Esophagus muscularis mucosa (tissue), 4 donors: ENCODE measurements at regions not wholly inside any gene's neighbourhood (a gene's known extent, or its start where the extent isn't known, plus 50 kb on each side); places are given as distances from the start of the nearest gene placed in this dataset.
"Not testable (repeated sequence)": the region's sequence is repeated elsewhere in the genome, so short reads cannot be mapped to it uniquely, and the experiment has no call there.

Experiments
- DNase-seq: peaks from one replicate; pipeline ENCODE4 v3.0.0-alpha.2; 2017; ENCODE audit errors: extremely low spot score
- H3K27ac ChIP-seq, 4 donors: fragments of 200-600 bp; sonication (generic); replicated peaks in 1 of 4; 1 replicate in 3 of 4; 2 replicates in 1 of 4; pipeline ENCODE4 v1.5.1; 2016 to 2019; ENCODE audit warnings: mild to moderate bottlenecking in 1 of 4
- H3K27me3 ChIP-seq, 4 donors: fragments of 200-600 bp; sonication (generic); one replicate each; pipeline versions ENCODE4 v1.5.1 to v1.6.0; 2016 to 2019
- H3K36me3 ChIP-seq, 4 donors: fragments of 200-600 bp; sonication (generic); one replicate each; pipeline ENCODE4 v1.5.1; 2016 to 2019
- H3K4me1 ChIP-seq, 4 donors: fragments of 200-600 bp; sonication (generic); one replicate each; pipeline ENCODE4 v1.5.1; 2016 to 2019
- H3K4me3 ChIP-seq, 4 donors: fragments of 200-600 bp; sonication (generic); 1 replicate in 2 of 4; 2 replicates in 2 of 4; pipeline ENCODE4 v1.5.1; 2016 to 2019; ENCODE audit warnings: mild to moderate bottlenecking in 4 of 4, moderate library complexity in 1 of 4
- H3K9me3 ChIP-seq, 4 donors: fragments of 200-600 bp; sonication (generic); 1 replicate in 3 of 4; 2 replicates in 1 of 4; pipeline ENCODE4 v1.5.1; 2016 to 2019
- CTCF ChIP-seq, 3 experiments: fragments of 200-600 bp in 2 of 3; fragments of 450-650 bp in 1 of 3; sonication (generic) in 2 of 3; IDR thresholded peaks; one replicate each; pipeline ENCODE4 v1.5.1; 2017 to 2019; ENCODE audit warnings: antibody characterized with exemption in 3 of 3, mild to moderate bottlenecking in 2 of 3, moderate library complexity in 1 of 3
- EP300 ChIP-seq: sonication (generic); formaldehyde crosslinking; IDR thresholded peaks from one replicate; pipeline ENCODE4 v1.6.1; 2017; ENCODE audit warnings: antibody characterized with exemption
- POLR2A ChIP-seq: fragments of 450-650 bp; IDR thresholded peaks from one replicate; pipeline ENCODE4 v1.6.1; 2017; ENCODE audit warnings: antibody characterized with exemption, moderate library complexity, mild to moderate bottlenecking, low read depth
- POLR2AphosphoS5 ChIP-seq, 2 donors: sonication (generic); formaldehyde crosslinking; IDR thresholded peaks; one replicate each; pipeline ENCODE4 v1.6.1; 2017; ENCODE audit warnings: antibody characterized with exemption in 2 of 2
- WGBS: methylation state at CpG from one replicate; pipeline ENCODE4 v1.1.5; 2018; 5-methylcytosine and 5-hydroxymethylcytosine counted together
- intact Hi-C: fragments of 100-400 bp; cut with DNase I; formaldehyde crosslinking; loops from one replicate; pipeline ENCODE4 v1.15.1; 2023

- Histone ChIP-seq H3K4me1 (no peaks in the 10 kb centered on the region), H3K9me3 (no peaks in the 10 kb centered on the region), H3K36me3 (no peaks in the 10 kb centered on the region), H3K27ac (no peak overlapping the region), H3K4me3 (no peak overlapping the region), H3K27me3 (no peaks in the 10 kb centered on the region)
- WGBS, result 89% methylated on average over 3 of the region's 3 CpGs
- intact Hi-C loops, result no loop called here
- DNase-seq, result no peak
- TF ChIP-seq POLR2AphosphoS5 (IDR thresholded peaks at IDR 0.05) (no peak), POLR2A (no peak), EP300 (no peak), CTCF (IDR thresholded peaks at IDR 0.05) (no peak)
These were observed 234.4 kb downstream of the NEBL start for GRCh38 chr10:20662742-20663141.

GRCh38 chr10:20659225-20659624 is 237.9 kb downstream of the NEBL start:
- Histone ChIP-seq H3K27me3 (no peaks in the 10 kb centered on the region), H3K9me3 (no peaks in the 10 kb centered on the region), H3K4me1 (no peaks in the 10 kb centered on the region), H3K27ac (no peak overlapping the region), H3K36me3 (no peaks in the 10 kb centered on the region), H3K4me3 (no peak overlapping the region)
- TF ChIP-seq POLR2A (no peak), EP300 (no peak), POLR2AphosphoS5 (IDR thresholded peaks at IDR 0.05) (no peak), CTCF (IDR thresholded peaks at IDR 0.05) (no peak)
- 78% methylated on average over 2 of the region's 2 CpGs for WGBS
- no peak for DNase-seq
- intact Hi-C loops, result no loop called here

GRCh38 chr10:20658158-20658557 is 239.0 kb downstream of the NEBL start:
- Histone ChIP-seq H3K9me3 (no peaks in the 10 kb centered on the region), H3K4me1 (no peaks in the 10 kb centered on the region), H3K27me3 (no peaks in the 10 kb centered on the region), H3K27ac (no peak overlapping the region), H3K4me3 (no peak overlapping the region), H3K36me3 (no peaks in the 10 kb centered on the region)
- WGBS, result 86% methylated on average over 4 of the region's 4 CpGs
- no peak for TF ChIP-seq POLR2A
- no peak for TF ChIP-seq CTCF (IDR thresholded peaks at IDR 0.05)
- TF ChIP-seq POLR2AphosphoS5 (IDR thresholded peaks at IDR 0.05), result no peak
- TF ChIP-seq EP300, result no peak
- intact Hi-C loops, result no loop called here
- DNase-seq, result no peak

GRCh38 chr10:20656886-20657285 is 240.2 kb downstream of the NEBL start:
- no peak for DNase-seq
- TF ChIP-seq EP300, result no peak
- WGBS, result 96% methylated on average over 3 of the region's 3 CpGs
- H3K4me1 ChIP-seq, result no peaks in the 10 kb centered on the region
- H3K27ac ChIP-seq, result no peak overlapping the region
- H3K36me3 ChIP-seq, result no peaks in the 10 kb centered on the region
- H3K27me3 ChIP-seq, result no peaks in the 10 kb centered on the region
- H3K9me3 ChIP-seq, result no peaks in the 10 kb centered on the region
- no peak overlapping the region for H3K4me3 ChIP-seq
- intact Hi-C loops, result no loop called here

GRCh38 chr10:20652424-20652823 is 244.7 kb downstream of the NEBL start:
- 83% methylated on average over 5 of the region's 5 CpGs for WGBS
- H3K36me3 ChIP-seq, H3K27me3 ChIP-seq, H3K4me1 ChIP-seq, H3K9me3 ChIP-seq, intact Hi-C loops, H3K27ac ChIP-seq, H3K4me3 ChIP-seq, DNase-seq: not testable (repeated sequence)

GRCh38 chr10:20648263-20648874 is 248.7 kb downstream of the NEBL start:
- H3K27me3 ChIP-seq, result no peaks in the 10 kb centered on the region
- WGBS, result 79% methylated on average over 2 of the region's 2 CpGs
- H3K36me3 ChIP-seq, result no peaks in the 10 kb centered on the region
- no peak overlapping the region for H3K27ac ChIP-seq
- no peak overlapping the region for H3K4me3 ChIP-seq
- no peaks in the 10 kb centered on the region for H3K4me1 ChIP-seq
- DNase-seq, result no peak
- no peaks in the 10 kb centered on the region for H3K9me3 ChIP-seq
- no peak for TF ChIP-seq EP300
- TF ChIP-seq POLR2A, result no peak
- TF ChIP-seq POLR2AphosphoS5 (IDR thresholded peaks at IDR 0.05), result no peak
- no peak for TF ChIP-seq CTCF (IDR thresholded peaks at IDR 0.05)
- intact Hi-C loops, result no loop called here
